GM19395 (cell line): ENCODE measurements at regions not wholly inside any gene's neighbourhood (a gene's known extent, or its start where the extent isn't known, plus 50 kb on each side); places are given as distances from the start of the nearest gene placed in this dataset.
"Not testable (repeated sequence)": the region's sequence is repeated elsewhere in the genome, so short reads cannot be mapped to it uniquely, and the experiment has no call there.

ENCODE experiments used
- ATAC-seq: cut with Tn5 transposase; IDR thresholded peaks from one replicate; pipeline ENCODE4 v1.9.1; 2021; ENCODE audit warnings: mild to moderate bottlenecking, moderate library complexity; ENCODE audit not compliant: unreplicated experiment

DNA sequence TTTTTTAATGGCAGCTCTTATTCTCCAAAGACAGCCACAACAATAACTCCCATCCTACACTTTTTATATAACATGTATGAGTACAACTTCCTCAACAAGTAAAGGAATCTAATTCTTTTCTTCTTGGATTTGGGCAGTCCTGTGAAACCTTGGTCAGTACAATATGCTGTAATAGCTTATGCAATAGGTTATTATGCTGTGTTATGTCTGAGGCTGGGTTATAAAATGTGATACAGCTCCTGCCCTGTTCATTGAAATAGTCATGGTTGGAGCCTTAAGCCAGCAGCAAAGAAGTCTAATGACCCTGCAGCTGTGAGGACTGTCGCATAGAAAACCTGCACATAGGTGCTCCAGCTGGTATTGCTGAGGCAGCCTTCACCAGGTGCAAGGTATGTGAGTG is 215.8 kb upstream of the RASGEF1B start:
- no peak for ATAC-seq

- no peak for ATAC-seq
Measured at GRCh38 chr4:81685104-81685503, 213.4 kb upstream of the RASGEF1B start.

DNA sequence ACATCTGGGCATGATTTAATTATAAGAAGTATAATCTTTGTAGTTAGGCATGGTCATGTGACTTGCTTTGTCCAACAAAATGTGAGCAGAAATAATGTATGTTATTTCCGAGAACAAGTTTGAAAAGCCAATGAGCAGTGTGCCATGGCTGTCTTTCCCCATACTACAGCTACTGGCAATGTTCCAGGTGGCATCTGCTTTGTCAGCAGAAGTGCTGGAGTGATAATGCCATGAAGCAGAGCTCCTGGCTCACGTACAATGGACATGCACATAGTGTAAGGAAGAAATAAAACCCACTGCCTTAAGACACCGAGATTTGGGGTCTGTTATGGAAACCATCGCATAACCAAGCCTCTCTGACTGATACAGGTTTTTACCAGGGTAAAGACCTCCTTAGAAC is 212.6 kb upstream of the RASGEF1B start:
- no peak for ATAC-seq

DNA sequence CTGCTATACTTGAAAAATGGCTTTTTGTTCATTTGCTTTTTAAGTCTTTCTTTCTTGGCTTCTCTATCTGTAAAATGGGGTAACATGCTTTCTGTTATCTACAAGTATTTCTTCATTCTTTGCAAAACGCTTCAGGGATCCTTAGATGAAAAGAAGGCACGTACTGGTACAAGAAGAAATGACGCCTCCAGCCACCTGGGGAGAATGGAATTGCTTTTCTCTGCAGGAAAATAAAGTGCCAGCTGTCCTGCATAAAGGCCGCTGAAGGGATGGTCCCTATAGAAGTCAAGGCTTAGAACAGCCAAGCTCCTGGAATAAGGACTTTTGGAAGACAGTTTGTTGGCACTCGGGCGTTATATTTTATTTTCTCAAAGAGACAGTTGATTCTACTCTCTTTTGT is 210.8 kb upstream of the RASGEF1B start:
- ATAC-seq: no peak

DNA sequence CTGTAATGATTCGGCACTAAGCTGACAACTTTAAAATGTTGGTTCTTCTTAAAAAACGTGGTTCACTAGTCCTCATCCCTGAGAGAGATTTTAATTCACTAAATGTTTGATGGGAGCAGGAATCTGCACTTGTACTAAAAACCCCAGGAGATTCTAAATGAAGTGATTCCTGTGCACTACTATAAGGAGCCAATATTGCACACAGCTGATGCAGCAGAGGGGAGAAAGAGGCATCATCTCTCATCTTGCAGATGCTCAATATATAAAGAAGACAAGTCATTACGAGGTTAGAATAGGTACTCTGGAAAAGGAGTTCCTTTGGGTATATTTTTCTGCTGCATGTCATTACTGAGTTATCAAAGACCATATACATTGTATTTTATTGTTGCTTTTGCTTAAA is 207.6 kb upstream of the RASGEF1B start:
- no peak for ATAC-seq

GRCh38 chr4:81678801-81679200 is 207.1 kb upstream of the RASGEF1B start:
- ATAC-seq: no peak

- ATAC-seq: no peak
Measured at GRCh38 chr4:81676537-81676936, 204.8 kb upstream of the RASGEF1B start.

GRCh38 chr4:81675791-81676393 is 204.2 kb upstream of the RASGEF1B start:
- no peak for ATAC-seq

DNA sequence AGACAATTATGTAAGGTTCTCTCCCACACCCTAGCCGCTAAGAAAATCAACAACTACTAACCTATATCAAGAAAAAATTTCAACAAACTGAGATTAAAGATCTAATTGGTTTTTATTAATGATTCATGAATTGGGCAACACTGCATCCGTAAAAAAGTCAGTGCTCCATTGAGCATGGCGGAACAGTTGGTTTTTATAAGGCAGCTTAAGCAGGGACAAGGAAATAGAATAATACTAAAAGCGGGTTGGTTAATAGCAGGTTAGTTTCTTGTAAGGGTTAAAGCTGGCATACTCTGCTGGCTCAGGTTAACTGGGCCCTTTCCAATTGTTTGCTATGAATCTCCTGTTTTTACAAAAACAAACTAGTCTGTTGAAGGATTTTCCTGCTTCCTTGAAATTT is 202.3 kb upstream of the RASGEF1B start:
- ATAC-seq: no peak

GRCh38 chr4:81668328-81668727 is 196.6 kb upstream of the RASGEF1B start:
- ATAC-seq: not testable (repeated sequence)

DNA sequence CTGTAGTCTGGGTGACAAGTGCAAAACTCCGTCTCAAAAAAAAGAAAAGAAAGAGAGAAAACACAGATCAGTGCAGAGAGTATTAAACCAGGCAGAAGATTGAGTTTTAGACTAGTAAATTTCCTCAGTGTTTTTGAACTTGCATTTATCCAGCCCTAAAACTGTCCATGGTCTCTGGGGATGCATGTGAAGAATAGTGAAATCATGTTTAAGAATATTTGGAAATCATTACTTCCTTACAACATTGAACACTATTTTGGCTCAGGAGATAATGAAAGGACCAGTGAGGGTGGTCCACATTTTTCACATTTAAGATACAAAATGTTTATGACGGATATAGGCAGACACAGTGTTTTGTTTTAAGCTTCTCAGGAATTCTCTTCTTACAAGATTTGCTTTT is 195.8 kb upstream of the RASGEF1B start:
- no peak for ATAC-seq

DNA sequence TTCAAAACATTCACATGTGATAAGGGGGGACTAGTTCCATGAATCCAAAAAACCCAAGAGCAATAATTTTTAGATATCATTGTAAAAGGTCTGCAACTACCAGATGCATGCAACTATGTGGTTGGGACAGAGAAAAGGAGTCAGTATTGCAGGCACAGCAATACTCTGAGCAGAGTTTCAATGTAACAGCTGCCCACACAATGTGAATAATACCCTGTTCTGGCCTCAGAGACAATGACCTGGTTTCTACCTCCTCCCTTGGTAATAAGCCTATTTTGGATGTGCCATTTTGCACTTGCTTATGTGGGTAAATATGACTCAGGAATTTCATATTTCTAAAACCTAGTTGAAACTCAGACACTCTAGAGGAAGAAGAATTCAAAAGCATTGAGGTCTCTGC is 194.8 kb upstream of the RASGEF1B start:
- ATAC-seq: no peak

GRCh38 chr4:81665649-81666048 is 193.9 kb upstream of the RASGEF1B start:
- ATAC-seq: no peak

GRCh38 chr4:81665045-81665444 is 193.3 kb upstream of the RASGEF1B start:
- no peak for ATAC-seq

DNA sequence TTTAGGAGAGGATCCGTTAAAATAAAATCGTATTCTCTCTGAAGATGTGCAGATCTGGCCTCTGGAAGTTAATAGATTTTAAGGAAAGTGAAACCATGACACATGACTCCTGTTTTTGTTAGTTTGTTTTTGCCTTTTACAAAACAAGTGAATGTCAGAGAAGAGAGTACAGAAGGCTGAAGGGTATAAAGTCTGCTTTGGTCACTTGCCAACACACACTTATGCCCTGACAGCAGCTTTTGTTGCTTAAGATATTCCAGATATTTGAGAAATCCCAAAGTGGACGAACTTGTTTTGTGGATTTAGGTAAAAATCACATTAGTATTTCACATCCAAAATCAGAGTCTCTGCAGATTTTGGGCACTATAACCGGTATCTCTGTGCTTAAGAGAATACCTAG is 192.4 kb upstream of the RASGEF1B start:
- no peak for ATAC-seq

DNA sequence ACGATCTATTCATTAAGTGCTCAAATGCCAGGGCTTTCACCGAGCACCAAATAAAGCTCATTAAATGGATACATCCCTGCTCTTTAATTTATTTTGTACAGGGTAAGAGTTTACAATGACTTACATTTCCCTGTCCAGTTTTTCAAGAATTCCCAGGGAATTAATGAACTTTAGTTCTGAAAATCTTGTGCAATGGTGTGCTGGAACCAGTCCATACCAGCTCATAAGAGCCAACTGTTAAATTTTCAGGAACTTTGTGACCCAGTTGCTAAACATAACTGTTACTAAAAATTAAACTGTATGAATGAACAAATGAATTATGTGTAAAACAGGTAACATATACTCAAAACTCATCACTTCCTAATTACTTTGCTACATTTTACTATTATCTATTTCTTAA is 191.7 kb upstream of the RASGEF1B start:
- no peak for ATAC-seq

- no peak for ATAC-seq
Measured at GRCh38 chr4:81659051-81659450, 187.3 kb upstream of the RASGEF1B start.

DNA sequence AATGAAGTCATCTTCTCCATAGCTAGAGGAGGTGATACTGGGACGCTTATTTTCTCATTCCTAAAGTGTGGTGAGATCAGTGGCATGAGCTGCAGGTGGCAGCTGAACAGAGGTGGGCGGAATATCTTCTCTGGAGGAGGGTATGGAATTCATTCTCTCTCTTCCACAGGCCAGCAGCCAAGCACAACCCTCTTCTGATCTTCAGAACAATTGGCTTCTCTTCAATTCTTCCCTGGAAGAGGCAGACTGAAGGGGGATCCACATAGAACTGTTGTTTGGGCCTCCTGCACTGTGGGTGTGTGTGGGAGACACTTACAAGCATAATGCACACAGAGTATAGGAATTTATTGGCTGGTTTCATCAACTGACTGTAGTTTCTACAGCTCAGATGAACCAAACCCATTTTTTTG is 180.4 kb upstream of the RASGEF1B start:
- no peak for ATAC-seq

DNA sequence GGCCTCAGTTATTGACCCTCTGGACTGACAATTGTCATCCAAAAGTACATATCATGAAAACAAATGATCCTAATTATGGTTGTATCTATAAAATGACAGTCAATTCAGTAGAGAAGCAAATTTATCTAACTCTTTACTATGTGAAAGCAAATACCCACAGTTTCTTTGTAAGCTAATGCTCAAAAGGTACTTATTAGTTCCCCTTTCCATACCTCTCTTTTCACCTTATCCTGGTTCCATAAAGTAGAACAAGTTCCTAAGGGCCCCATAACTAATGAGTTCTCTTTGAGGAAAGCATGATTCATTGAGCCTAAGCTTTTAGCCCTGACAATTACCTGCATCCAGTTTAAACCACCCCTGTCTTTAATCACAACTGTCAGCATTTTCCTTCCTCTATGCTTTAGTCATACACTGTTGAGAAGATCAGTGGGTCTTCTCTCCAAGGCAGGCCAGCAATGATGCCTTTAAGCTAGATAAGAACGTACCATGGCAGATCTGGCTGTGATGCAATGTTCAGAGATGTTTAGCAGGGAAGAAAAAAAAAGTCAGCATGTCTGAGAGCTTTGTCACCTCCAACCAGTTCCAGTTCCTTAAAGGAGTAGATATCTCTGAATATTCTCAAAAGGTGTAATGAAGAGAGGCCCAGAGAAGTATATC is 179.7 kb upstream of the RASGEF1B start:
- no peak for ATAC-seq

DNA sequence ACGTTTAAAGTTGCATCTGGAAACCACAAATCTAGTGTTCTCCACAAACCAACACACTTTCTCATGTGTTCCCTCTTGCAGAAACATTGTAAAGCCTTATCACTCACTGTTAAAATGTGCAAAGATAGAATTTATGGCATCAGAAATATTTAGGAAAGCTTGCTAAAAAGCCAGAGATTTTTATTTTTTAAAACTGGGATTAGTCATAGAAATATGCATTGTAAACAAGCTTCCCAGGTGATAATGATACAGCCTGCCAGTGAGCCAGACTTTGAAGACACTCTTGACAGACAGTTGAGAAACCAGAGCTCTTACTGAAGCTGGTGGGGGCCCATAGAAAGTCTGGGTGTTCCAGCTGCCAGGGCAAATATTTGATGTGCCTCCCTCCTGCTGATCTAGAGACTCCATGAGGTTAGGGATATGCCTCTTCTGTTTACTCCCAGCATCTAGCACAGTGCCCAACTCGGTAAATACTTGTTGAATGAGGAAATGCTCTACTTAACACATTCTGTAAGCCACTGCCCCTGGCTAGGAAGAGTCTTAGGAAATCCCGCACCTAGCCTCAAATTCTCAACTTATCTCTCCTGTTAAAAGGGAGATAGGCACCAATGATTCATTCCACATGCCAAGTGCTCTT is 179.0 kb upstream of the RASGEF1B start:
- ATAC-seq: no peak

DNA sequence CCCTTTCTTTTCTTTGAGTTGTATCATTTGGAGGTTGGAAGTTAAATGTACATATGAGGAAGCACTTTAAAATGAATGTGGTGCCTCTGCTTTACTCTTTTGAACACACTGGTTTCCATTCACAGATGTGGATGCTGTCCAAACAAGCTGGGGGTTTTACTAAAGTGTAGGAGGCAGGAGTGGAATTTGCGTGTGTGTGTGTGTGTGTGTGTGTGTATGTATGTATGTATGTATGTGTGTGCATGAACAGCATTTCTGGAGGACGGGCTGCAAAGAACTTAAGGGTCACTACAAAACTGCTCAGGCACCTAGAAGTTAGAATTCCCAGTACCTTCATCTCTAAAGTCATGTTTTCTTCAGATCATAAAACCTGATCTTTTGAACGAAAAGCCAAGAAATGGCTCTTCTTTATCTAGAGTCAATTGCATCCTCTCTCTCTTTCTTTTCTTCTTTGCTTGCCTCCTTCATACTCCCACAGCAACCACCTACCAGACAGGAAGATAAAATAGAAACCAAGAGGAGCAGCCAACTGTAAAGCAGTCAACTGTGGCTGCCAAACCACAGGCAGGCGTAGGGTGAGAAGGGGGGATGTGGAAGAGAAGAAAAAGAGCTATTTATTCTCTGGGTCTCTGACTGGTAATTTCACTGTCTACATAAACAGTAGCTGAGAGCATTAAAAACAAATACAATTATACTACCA is 177.0 kb upstream of the RASGEF1B start:
- ATAC-seq: peak; percentile 98

DNA sequence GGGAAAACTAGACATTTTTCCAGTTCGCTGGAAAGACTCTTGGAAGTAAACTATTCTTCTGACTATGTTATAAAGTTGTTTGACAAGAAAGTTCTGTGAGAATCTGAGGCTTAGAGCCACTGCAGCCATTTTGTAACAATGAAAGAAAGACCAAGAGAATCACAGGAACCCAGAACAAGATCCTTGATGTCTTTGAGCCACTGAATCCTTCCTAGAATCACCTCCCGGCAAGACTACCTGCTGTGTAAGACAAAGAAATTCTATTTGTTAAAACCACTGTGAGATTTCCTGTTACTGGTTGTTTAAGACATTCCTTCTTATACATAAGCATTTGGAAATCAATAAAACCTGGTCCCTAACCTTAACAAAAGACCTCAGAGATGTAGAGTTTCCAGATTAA is 175.7 kb upstream of the RASGEF1B start:
- no peak for ATAC-seq
